IPS DF 19.7 (cell line): ENCODE measurements at regions not wholly inside any gene's neighbourhood (a gene's known extent, or its start where the extent isn't known, plus 50 kb on each side); places are given as distances from the start of the nearest gene placed in this dataset.
"Not testable (repeated sequence)": the region's sequence is repeated elsewhere in the genome, so short reads cannot be mapped to it uniquely, and the experiment has no call there.

Experiments used
- DNase-seq: peaks from one replicate; pipeline ENCODE4 v3.0.0-alpha.2; 2013; ENCODE audit warnings: low read depth, low spot score

DNA sequence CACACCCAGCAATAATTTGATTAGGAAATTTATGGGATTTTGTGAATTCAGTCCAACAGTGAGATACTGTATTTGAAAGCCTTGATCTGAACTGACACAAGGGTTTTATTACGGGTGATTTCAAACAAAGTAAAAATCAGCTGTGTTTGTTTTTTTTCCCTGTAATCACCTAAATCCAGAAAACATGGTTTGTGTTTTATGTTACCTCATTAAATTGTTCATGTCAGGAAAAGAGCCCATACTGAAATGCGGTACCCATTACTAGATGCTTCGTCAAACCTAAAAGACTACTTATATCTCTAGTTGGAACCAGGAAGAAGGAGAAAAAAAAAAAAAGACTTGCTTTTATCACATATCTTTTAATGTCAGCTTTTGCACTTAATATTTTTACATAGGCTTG lies 811.9 kb upstream of the RGS18 start:
- no peak for DNase-seq

DNA sequence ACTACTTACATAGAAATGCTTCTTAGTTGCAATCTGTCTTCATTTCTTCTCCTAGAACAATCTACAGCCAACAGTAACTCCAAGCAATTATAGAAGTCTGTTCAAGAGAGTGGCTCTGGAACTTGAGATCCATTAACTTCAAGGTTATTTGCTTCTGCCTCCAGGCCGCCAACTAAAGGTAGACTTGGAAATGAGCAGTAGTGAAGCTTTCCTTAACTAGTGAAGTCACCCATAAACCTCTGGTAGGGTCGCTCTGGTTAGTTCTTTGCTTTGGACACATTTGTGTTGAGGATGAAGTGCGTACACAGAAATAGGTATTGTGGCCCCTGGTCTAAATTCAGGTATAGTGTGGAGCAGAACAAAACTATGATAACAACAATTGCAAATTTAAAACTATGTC lies 809.9 kb upstream of the RGS18 start:
- DNase-seq: no peak

DNA sequence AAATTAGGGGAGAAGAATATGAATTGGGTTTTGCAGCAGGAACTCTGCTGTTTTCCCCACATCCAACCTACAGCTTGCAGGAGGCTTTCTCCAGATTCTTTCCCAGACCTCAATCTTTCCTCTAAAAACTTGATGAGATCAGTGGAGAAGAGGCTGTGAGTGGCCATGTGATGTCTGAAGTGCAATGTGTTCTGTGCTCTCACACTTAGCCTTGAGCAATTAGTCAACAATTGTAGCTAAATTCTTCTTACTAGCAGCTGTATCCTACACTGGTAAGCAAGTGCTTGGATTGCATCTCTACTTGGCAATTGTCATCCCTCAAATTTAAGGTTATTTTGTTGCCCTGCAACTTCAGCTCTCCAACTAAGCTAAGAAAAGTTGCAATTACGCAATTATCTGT lies 807.3 kb upstream of the RGS18 start:
- no peak for DNase-seq

DNA sequence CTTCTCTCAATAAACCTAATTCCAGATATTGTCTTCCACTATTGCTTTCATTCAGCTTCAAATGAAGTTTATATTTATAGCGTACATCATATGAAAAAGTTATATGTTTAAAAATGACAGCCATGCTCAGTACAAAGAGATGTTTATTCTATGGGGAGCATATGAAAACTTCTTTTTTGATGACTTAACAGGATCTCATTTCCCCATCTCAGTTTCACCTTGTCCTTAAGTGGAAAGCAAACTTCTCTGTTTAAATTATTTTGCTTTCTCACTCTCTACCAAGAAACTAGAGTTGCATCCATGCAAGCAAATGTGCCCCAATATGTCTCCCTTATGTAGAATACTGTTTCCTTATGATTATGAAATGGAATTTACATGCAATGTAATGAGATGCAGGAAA lies 799.5 kb upstream of the RGS18 start:
- DNase-seq: no peak

DNA sequence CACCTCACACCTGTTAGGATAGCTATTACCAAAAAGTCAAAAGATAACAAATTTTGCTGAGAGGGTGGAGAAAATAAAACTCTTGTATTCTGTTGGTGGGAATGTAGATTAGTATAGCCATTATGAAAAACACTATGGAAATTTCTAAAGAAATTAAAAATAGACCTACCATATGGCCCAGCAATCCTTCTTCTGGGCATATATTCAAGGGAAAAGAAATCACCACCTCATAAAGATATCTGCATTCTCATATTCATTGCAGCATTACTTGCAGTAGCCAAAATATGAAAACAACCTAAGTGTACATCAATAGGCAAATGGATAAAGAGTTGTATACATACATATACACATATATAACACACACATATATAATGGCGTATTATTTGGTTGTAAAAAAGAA lies 791.6 kb upstream of the RGS18 start:
- DNase-seq: no peak

DNA sequence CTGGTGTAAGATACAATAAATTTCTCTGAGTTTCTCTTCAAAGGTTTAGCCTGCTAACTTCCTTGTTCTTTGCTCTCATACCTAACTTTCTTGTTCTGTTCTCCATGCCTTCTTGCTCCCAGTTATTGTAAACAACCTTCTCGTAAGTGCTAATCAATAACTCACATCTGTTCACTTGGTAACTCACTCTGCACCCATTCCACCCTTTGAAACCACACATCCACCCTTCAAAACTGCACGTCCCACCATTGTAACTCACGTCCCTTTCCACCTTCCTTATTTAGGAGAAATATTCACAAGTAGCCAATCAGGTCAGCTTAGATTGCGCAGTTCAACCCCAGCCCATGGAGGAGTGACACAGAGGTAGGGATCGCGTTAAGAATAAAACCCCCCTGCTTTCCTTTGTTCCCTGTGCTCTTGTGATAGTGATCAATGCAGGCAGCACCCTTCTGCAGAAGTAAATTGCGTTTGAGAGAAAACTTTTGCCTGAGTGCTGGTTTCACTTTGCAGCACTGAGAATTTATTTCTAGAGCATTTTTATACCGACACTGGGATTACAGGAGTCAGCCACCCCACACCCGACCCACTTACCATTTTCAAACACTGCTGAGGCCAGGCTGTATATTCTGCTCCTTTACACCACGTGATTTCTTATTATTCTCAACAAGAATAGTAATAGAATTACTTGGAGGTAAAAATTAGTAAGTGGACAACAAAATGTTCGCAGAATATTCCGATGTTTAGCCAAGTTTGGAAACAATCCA lies 789.2 kb upstream of the RGS18 start:
- DNase-seq: no peak

DNA sequence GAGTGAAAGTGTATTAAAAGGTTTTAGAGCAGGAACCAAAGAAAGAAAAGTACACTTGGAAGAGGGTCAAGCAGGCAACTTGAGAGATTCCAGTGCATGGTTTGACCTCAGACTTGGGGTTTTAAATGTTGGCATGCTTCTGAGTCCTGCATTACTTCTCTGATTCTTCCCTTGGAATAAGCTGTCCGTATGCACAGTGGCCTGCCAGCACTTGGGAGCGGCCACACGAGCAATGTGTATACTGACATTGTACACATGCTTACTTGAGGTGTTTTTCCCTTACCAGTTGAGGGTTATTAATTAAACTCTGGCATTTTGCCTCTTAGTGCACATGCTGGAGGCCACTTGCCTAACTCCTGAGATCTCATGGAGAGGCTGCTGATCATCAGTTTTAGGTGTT lies 786.6 kb upstream of the RGS18 start:
- DNase-seq: no peak

DNA sequence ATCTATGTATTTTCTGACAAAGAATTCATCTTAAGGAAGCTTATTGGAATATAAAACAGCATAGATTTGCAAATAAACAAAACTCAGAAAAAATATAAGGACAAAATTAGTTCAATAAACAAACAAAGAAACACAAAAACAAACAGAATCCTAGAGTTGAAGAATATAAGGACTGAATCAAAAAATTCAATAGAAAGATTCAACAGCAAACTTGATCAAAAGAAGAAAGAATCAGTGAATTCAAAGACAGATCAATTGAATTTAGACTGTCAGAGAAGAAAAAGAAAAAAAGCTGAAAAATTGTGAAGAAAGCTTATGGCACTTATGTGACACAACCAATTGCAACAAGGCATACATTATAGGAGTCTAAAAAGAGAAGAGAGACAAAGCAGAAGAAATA lies 770.0 kb upstream of the RGS18 start:
- no peak for DNase-seq

DNA sequence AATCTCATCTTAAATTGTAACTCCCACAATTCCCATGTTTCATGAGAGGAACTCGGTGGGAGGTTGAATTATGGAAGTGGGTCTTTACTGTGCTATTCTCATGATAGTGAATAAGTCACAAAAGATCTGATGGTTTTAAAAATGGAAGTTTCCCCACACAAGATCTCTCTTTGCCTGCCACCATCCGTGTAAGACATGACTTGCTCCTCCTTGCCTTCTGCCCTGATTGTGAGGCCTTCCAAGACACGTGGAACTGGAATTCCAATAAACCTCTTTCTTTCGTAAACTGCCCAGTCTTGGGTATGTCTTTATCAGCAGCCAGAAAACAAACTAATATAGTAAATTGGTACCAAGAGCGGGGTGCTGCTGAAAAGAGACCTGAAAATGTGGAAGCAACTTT lies 761.6 kb upstream of the RGS18 start:
- DNase-seq: no peak

DNA sequence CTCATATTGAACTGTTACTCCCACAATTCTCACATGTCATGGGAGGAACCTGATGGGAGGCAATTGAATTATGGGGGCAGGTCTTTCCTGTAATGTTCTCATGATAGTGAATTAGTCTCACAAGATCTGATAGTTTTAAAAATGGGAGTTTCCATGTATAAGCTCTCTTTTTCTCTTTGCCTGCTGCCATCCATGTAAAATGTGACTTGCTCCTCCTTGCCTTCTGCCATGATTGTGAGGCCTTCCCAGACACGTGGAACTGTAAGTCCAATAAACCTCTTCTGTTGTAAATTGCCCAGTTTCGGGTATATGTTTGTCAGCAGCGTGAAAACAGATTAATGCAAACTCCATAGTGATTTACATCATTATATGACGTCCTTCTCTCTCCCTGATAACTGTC lies 759.7 kb upstream of the RGS18 start:
- DNase-seq: no peak

DNA sequence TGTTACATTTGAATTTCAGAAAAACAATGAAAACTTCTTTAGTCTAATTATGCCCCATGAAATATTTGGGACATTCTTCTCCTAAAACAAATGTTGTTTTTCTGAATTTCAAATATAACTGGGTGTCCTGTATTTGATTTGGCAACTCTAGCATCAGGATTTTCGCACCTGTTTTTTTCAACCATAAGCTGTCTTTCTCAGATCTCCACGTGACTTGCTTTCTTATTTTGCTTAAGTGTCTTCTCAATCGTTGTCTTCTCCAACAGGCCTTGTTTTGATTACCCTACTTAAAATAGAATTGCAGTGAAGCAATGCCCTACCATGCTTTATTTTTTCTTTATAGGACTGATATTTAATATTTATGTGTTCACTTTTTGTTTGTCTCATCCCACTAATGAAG lies 752.8 kb upstream of the RGS18 start:
- no peak for DNase-seq

DNA sequence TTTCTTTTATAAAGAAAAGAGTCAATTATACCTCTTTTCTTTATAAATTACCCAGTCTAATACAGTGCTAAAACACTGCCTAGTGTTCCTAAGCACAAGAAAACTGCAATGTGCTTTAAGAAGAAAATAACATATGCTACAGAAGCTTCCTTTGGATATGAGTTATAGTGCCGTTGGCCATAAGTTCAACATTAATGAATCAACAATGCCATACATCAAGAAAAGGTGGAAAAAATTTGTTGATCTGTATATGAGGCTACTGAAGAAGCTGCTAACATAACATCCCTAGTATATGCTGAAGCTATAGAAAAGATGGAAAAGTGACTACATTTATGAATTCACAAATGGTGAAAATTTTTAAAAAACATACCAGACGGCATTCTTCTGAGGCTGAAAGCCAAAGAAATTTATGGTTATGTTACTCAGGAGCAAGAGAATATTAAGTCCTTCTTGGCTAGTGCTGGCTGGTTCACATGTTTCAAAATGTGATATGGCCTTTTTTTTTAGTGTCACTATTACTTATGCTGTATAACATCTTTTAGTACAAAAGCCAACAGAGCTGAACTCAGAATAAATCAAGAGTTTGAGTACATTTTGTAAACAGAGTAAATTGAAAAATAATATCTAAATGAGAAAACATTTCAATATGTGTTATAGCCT lies 743.2 kb upstream of the RGS18 start:
- no peak for DNase-seq

DNA sequence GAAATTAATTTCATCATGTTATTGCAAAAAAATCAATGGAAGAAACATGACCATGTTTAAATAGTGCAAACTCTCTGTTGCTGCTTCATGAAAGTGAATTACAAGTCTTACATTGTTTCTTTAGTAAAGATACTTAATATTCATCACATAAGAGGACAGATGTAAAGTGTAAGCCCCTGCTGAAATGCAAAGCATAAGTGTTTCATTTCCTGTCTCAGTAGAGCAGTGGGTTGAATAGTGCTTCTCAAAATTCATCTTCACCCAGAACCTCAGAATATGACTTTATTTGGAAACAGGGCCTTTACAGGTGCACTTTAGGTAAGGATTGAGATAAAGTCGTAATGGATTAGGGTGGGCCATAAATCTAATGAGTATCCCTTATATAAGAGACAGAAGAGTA lies 738.4 kb upstream of the RGS18 start:
- DNase-seq: no peak

DNA sequence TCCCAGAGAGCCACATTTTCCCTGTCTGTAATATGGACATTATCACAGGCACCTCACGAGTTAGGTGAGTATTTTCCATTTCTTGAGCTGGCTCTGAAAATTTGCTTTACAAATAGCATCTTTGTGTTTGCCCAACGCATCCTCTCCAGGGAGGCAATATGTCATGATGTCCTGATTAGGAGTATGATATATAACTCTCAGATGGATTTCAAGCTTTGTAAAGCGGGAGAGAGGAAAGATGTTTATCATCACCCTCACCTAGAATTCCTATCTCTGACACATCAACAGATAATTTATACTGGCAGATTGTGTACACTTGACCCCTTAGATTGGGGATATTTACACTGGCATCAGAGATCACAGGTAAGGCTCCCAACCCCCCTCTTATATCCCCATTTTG lies 730.7 kb upstream of the RGS18 start:
- DNase-seq: no peak

DNA sequence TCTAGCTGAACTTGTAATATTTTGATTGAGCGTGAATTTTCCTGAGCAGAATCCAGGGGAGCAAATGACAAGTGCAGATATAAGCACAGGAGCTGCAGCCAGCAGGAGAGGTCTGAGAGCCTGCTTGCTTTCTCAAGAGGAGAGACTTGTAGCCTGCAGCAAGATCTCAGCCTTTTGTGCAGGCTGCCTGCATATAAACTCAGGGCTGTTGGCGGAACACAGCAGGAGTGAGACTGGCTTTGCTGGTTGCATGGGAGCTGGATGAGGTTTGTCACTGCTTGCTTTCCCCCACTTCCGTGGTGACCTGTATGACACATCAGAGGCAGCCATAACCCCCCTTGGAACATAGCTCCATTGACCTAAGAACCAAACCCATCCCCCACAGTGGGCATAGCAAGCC lies 725.4 kb upstream of the RGS18 start:
- no peak for DNase-seq

DNA sequence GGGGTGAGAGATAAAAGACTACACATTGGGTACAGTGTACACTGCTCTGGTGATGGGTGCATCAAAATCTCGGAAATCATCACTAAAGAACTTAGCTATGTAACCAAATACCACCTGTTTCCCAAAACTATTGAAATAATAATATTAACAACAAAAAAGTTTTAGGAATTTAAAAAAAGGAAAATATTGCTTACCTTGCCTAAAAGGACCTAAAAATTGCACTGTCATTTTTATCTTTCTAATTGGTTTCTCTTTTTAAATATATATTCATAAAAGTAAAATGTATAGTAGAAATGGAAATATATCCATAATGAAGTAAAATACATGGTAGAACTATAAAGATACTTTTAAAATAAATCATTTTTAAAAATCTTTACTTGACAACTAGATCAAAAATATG lies 719.3 kb upstream of the RGS18 start:
- no peak for DNase-seq

DNA sequence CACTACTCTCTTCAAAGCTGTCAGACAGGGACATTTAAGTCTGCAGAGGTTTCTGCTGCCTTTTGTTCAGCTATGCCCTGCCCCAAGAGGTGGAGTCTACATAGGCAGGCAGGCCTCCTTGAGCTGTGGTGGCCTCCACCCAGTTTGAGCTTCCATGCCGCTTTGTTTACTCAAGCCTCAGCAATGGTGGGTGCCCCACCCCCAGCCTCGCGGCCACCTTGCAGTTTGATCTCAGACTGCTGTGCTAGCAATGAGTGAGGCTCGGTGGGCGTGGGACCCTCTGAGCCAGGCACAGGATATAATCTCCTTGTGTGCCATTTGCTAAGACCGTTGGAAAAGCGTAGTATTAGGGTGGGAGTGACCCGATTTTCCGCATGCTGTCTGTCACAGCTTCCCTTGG lies 710.0 kb upstream of the RGS18 start:
- DNase-seq: not testable (repeated sequence)

DNA sequence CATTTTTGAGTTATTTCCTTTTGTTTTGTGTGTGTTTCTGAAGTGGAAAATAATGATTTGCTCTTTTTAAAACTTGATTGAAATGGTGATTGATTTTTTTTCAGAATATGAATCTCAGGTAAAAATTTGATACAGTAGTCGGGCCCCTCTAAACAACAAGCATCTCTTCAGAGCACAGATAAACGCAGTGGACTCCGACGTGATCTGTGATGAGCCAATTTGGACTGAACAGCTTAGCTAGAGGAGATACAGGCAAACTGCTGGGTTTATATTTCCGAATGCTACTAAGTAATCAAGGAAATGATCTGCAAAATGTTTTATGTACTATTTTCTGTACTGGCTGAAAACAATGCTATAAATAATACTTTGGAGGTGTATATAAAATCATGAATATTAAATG lies 705.7 kb upstream of the RGS18 start:
- no peak for DNase-seq

DNA sequence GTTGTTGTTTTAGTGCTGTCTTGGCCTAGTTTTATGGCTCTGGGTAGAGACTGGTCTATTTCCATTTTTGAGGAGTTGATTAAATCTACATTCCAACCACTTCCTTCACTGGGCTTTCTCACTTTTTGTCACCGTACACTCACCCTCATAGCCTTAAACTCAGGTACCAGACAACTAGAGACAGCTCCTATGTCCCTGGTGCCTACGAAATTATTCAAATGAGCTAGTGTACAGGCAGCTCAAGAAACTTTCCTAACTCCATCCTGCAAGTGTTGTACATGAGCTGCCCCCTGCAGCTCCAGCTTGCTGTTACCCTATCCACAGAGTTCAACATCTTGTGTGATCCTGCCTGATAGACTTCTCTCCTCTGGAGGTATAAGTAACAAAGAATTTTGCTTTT lies 704.8 kb upstream of the RGS18 start:
- DNase-seq: no peak

DNA sequence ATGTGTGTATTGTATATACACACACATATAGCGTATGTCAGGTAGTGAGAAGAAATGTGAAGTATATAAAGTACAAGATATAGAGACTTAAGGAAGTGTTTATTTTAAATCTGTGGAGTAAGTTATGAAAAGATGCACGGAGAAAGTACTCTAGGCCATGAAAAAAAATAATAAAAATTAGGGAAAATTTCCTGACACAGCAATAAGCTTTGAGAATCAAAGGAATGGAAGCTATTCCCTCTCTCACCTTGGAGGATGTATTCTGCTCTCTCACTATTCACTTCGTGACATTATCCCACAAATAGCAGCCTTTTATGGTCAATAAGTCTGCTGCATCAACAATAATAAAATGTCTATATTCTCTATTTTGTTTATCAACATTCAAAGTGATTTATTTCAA lies 700.4 kb upstream of the RGS18 start:
- no peak for DNase-seq

DNA sequence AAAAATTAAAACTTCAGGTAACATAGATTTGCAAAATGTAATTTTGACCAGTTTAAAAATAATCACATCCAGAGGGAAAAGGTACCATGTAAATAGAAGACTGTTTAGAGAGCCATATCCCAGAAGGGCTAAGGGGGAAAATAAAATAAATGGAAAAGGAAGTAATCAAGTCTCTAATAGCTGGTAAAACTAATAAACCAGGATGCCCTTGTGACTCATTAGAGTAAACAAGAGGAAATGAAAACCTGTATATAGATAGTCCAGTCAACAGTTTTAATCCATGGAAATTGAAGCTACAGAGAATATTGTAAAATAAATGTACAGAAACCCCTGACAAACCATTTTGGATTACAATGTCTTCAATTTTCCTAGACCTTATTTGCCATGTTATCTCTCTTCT lies 698.0 kb upstream of the RGS18 start:
- no peak for DNase-seq

DNA sequence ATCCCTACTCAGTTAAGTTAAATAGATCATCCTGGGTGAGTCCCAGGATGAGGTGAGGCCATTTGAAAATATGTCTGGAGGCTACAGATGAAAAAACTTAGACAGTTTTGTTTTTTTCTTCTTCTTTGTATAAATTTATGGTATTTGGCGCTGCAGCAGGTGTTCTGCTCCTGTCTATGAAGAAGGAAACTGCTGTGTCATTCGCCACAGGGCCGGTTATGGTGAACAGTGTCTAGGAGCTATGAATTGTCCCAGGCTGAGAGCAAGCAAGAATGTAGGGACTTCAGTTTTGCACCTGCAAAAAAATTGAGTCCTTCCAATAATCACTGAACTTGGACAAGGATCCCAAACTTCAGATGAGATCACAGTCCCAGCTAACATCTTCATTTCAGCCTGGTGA lies 674.3 kb upstream of the RGS18 start:
- no peak for DNase-seq

DNA sequence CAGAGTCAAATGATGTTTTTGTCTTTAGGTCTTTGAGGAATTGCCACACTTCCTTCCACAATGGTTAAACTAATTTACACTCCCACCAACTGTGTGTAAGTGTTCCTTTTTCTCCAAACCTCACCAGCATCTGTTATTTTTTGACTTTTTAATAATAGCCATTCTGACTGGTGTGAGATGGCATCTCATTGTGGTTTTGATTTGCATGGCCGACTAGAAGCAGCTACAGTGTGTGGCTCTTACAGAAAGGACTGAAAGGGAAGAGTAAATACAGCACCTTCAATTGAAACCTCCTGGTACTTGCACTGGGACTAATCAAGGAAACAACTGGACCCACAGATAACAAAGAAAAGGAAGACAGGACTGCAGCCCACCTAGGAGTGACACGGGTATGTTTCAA lies 668.0 kb upstream of the RGS18 start:
- no peak for DNase-seq

DNA sequence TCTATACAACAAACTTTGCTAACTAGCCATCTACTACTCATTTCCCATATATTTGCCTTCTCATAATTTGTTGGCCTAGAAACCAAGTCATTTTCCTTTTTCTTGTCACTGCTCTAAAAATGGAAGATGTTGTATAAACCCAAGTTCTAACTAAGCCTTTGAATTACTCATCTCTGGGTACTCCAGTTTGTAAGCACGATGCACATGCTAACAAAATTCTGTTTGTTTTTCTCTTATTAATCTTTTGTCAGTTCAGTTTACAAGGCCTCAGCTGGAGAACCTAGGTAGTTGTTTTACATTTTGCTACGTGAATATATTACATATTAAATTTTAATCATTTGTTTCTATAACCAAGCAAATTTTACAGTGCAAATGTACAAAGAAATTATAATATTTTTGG lies 663.2 kb upstream of the RGS18 start:
- DNase-seq: no peak
